HG02798 (cell line): ENCODE measurements at regions not wholly inside any gene's neighbourhood (a gene's known extent, or its start where the extent isn't known, plus 50 kb on each side); places are given as distances from the start of the nearest gene placed in this dataset.

Experiments used
- ATAC-seq: cut with Tn5 transposase; IDR thresholded peaks from one replicate; pipeline ENCODE4 v1.9.1; 2021; ENCODE audit warnings: mild to moderate bottlenecking; ENCODE audit not compliant: unreplicated experiment, poor library complexity

DNA sequence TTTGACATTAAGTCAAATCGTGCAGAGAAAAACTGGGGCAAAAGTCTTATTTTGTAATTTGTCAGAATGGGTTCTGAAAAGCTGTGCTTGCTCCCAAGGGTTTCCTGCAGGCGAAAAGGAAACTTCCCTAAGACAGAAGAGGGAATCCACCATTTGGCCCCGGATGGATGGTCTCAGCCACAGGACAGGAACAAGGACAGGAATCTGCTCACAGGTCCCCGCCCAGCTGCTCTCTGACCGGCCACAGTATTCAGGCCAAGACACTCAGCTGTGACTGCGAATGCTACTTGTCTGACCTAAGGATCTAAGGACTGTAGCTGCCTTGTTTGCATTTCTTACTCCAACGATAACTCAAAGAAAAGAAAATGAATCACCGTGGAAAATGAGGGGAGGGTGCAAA, 197.0 kb downstream of the BMP7 start:
- ATAC-seq = no peak

- no peak for ATAC-seq
Measured at GRCh38 chr20:57070296-57070695, 196.1 kb downstream of the BMP7 start.

DNA sequence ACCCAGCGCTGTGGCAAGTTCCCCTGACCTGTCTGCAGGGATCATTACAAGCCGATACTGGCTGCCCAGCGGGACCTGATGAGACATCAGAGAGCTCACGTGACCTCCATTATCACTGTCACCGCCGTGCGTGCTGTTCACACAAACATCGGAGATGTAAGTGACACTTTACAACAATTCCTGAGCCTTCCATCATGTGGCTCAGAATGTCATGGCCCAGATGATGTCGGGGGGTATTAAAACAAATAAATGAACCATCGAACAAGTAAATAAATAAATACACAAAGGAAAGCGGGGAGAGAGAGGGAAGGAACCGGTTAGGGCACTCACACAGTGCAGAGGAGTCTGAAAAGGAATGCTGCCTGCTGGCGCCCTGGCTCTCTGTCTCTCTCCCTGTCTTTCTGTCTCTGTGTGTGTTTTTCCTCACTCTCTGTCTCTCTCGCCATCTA, 195.1 kb downstream of the BMP7 start:
- no peak for ATAC-seq

GRCh38 chr20:57071954-57072583, 194.4 kb downstream of the BMP7 start:
- ATAC-seq = no peak

- no peak for ATAC-seq
Measured at GRCh38 chr20:57073402-57073801, 193.0 kb downstream of the BMP7 start.

- ATAC-seq = no peak
Measured at GRCh38 chr20:57074386-57074785, 192.1 kb downstream of the BMP7 start.

GRCh38 chr20:57075181-57075580, 191.3 kb downstream of the BMP7 start:
- ATAC-seq = no peak

- no peak for ATAC-seq
Measured at GRCh38 chr20:57075603-57076002, 190.8 kb downstream of the BMP7 start.

DNA sequence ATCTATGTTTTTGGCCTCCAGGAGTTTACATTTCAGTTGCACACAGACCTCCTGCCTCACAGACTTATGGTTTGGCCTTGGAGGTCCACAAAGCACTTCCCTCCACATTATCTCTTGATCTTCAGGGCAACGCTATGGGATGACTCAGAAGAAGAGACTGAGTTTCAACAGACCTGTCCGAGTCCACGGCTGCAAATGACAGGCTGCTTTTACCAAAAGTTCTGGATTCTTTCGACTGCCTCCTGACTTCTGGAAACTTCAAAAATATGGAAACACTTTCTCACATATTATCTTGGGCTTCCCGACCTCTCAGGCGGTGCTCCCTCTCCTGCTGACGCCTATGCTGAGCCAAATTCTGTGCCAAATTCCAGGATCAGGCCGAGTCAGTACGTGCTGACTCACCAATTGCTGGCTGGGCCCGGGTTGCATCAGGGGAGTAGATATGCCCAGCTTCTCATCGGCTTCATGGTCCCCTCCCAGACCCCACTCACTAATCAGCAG, 190.2 kb downstream of the BMP7 start:
- no peak for ATAC-seq

GRCh38 chr20:57076951-57077350, 189.5 kb downstream of the BMP7 start:
- ATAC-seq = no peak

- ATAC-seq = no peak
Measured at GRCh38 chr20:57078116-57078515, 188.3 kb downstream of the BMP7 start.

- ATAC-seq = no peak
Measured at GRCh38 chr20:57079031-57080005, 187.1 kb downstream of the BMP7 start.

- ATAC-seq = no peak
Measured at GRCh38 chr20:57080796-57081195, 185.6 kb downstream of the BMP7 start.

DNA sequence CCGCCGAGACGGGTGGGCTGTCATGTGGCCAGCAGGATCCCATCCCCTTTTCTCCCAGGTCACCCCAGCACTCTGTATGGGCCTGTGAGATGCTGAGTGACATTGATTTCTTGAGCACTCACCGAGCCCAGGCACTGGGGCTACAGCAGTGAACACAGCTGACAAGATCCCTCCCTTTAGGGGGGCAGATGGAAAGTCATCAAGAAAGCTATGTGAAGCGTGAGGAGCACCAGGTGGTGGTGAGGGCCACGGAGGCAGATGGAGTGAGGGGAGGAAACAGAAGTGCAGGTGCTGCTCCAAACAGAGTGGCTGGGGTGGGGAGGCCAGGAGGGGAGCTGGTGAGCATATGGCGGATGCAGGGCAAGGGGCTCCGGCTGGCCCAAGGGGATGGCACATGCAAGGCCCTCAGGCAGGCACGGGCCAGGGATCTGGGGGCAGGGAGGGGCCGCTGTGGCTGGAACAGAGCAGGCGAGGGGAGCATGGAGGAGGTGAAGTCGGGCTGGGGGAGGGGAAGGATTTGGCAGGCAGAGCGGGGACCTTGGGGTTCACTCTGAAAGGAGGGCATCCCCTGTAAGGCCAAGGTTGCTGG, 184.0 kb downstream of the BMP7 start:
- no peak for ATAC-seq

DNA sequence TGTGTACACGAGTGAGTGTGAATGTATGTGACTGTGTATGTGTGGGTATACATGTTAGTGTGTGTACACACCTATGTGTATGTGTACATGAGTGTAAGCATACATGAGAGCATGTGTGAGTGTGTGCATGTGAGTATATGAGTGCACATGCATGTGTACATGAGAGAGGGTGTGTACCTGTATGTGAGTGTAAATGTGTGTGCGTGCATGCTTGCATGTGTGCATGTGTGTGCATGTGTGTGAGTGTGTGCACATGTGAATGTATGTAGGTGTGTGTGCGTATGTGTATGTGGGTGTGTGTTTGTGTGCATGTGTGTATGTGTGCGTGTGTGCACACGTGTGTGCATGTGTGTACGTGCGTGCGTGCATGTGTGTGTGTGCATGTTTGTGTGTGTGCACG, 183.4 kb downstream of the BMP7 start:
- no peak for ATAC-seq

DNA sequence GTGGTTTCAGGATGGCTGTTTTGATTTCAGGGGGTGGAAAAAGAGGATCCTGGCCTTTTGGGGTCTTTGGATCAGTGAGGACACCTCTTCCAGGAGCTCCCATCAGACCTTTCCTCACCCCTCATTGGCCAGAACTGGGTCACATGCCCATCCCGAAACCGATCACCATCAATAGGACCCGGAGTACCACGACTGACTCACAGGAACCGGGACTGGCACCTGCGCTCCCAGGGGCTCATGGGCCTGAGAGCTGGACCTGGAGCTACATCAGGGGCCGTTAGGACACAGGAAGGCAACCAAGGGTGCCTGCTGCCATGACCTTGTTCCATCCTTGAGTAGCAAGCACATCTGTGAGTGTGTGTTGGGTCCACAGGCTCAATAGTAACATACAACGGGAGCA, 180.4 kb downstream of the BMP7 start:
- ATAC-seq = no peak

- no peak for ATAC-seq
Measured at GRCh38 chr20:57087102-57087501, 179.3 kb downstream of the BMP7 start.

GRCh38 chr20:57087705-57088104, 178.7 kb downstream of the BMP7 start:
- ATAC-seq = no peak

DNA sequence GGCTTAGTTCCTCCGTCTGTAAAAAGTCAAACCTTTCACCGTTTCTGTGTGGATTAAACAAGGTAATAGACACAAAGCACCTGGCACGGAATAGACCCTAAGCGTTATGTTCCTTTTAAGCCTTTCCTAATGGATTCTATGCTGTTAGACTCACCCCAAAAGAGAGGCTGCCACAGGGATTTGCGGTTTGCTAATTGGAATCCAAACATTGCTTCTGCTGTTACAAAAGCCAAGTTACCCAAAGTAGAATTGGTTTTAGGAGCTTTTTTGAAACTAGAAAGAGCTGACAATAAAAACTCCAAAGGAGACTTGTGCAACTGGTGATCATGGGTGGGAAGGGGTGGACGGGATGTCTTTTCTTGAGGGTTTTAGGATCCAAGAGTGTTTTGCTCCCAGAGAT, 178.0 kb downstream of the BMP7 start:
- ATAC-seq = no peak

DNA sequence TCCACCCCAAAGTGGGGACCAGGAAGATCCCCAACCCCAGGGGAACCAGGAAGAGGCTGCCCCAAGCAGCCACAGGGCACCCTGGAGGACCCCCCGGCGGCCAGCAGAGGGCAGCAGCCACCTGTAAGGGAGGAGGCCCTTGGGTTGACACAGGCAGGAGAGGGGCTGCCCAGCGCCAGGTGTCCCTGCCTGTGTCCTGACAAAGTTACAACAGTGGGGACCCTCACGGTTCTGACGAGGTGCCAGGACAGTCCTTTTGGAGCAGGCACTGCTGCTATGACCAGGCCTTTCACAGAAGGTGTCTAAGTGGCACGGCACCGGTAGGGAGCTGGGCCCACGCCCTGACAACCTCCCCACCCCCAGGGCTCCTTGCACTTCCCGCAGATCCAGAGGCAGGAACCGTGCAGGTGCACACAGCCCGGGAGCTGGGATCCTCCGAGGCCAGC, 176.7 kb downstream of the BMP7 start:
- ATAC-seq = peak; percentile 69
